ENCODE measurements at regions not wholly inside any gene's neighbourhood (a gene's known extent, or its start where the extent isn't known, plus 50 kb on each side); places are given as distances from the start of the nearest gene placed in this dataset.
"Not testable (repeated sequence)": the region's sequence is repeated elsewhere in the genome, so short reads cannot be mapped to it uniquely, and the experiment has no call there.

DNA sequence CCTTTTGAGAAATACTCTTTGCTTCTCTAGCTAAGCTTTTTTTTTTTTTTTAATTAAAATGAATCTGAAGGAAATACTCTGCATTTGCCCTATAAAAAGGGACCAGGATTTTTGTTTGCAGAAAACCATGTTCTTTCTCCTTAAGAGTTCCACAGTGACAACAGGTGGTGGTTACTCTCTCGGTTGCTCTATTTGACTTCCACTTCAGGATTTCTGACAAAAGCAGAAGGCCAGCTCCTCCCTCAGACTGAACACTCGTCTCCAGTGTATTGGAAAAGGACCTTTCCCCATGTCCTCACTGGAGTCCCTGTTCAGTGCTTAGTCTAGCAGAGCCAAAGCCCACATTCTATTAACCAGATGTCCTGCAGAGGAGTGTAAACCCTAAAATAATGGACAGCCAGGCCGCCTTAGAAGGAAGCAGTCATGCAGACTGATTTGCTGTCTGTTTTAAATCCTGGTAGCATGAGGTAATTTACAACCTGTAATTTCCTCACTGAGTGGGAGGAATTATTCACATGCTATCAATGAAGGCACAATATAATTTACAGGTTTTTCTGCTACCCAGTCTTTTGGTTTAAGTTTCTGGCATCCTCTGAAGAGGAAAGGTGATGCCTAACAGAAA is 599.3 kb downstream of the PYDC2 start:
- no peak for DNase-seq (ENCODE audit: extremely low read depth, insufficient read length)
- TF ChIP-seq, protein P1, sequence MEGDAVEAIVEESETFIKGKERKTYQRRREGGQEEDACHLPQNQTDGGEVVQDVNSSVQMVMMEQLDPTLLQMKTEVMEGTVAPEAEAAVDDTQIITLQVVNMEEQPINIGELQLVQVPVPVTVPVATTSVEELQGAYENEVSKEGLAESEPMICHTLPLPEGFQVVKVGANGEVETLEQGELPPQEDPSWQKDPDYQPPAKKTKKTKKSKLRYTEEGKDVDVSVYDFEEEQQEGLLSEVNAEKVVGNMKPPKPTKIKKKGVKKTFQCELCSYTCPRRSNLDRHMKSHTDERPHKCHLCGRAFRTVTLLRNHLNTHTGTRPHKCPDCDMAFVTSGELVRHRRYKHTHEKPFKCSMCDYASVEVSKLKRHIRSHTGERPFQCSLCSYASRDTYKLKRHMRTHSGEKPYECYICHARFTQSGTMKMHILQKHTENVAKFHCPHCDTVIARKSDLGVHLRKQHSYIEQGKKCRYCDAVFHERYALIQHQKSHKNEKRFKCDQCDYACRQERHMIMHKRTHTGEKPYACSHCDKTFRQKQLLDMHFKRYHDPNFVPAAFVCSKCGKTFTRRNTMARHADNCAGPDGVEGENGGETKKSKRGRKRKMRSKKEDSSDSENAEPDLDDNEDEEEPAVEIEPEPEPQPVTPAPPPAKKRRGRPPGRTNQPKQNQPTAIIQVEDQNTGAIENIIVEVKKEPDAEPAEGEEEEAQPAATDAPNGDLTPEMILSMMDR (IDR thresholded peaks at IDR 0.05; ENCODE audit: insufficient read depth, low read length, poor library complexity, severe bottlenecking) = no peak

DNA sequence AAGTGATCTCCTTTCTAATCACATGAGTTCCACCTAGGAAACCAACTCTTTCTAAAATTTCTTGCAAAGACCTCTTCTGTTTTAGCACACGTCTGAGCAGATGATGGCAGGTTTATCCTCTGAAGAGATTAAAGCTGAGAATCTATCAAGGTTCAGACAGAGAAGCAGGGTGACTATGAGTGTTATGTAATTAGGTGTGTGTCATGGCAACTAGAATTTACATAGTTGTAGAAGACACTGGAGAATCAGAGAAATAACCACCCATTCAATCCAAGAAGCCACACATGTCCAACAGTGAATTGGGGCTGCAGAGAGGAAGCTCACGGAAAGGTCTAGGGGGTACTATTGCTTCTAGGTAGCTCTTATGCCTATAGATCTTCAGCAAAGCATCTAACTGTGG is 600.5 kb downstream of the PYDC2 start:
- TF ChIP-seq, protein P1 (IDR thresholded peaks at IDR 0.05; ENCODE audit: insufficient read depth, low read length, poor library complexity, severe bottlenecking) = no peak
- Histone ChIP-seq H3K27me3 (replicated peaks; ENCODE audit: control insufficient read depth, insufficient read depth, low read length) (no peaks in the 10 kb centered on the region), H3K4me3 (replicated peaks; ENCODE audit: low read depth, low read length) (no peak overlapping the region), H3K36me3 (ENCODE audit: control insufficient read depth, insufficient read depth, low read length) (no peaks in the 10 kb centered on the region)
- no peak for DNase-seq (ENCODE audit: extremely low read depth, insufficient read length)

More for the DNA sequence above, 599.3 kb downstream of the PYDC2 start:
- Histone ChIP-seq H3K36me3 (ENCODE audit: control insufficient read depth, insufficient read depth, low read length) (no peaks in the 10 kb centered on the region), H3K27me3 (replicated peaks; ENCODE audit: control insufficient read depth, insufficient read depth, low read length) (no peaks in the 10 kb centered on the region), H3K4me3 (replicated peaks; ENCODE audit: low read depth, low read length) (no peak overlapping the region)

DNA sequence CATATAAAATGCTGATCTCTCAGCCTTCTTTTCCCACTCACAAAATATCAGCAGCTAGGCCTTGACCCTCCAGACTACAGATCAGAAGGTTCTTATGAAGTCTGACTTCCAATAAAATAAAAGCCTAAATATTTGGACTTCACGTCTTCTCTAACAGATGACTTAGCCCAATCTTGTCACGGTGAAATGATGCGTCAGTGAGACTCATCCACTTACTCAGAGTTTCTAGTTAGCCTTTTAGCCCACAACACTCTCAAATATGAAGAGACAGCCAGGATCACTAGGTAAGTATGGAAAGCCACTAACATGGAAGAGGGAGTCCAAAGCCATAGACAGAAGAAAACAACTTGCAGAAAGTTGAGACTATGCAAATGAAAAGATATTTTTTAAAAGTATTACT is 601.2 kb downstream of the PYDC2 start:
- no peak for DNase-seq (ENCODE audit: extremely low read depth, insufficient read length)
- TF ChIP-seq, protein P1 (IDR thresholded peaks at IDR 0.05; ENCODE audit: insufficient read depth, low read length, poor library complexity, severe bottlenecking) = no peak

DNA sequence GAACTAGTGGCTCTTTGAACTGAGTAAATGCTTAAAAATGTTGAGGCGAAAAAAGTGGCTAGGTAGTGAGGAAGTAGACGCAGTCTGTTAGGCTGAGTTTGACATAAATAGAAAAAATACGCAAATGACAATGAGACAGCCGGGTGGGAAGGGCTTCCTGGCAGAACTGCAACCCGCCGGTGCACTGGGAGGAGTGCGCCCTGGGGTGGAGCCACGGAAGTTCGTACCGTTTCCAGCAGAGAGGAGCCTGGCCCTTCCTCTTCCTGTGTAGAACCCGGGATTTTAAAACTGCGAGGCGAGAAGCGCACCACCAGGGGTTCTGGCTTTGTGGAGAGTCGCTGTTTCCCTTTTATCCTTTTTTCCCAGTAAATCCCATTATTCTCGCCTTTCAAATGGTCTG is 602.6 kb downstream of the PYDC2 start:
- H3K36me3 ChIP-seq (ENCODE audit: control insufficient read depth, insufficient read depth, low read length) = no peaks in the 10 kb centered on the region
- TF ChIP-seq, protein P1 (IDR thresholded peaks at IDR 0.05; ENCODE audit: insufficient read depth, low read length, poor library complexity, severe bottlenecking) = no peak
- no peaks in the 10 kb centered on the region for H3K27me3 ChIP-seq (replicated peaks; ENCODE audit: control insufficient read depth, insufficient read depth, low read length)
- DNase-seq (ENCODE audit: extremely low read depth, insufficient read length) = peak; percentile 66
- peak overlapping the region; percentile 50 for H3K4me3 ChIP-seq (replicated peaks; ENCODE audit: low read depth, low read length)

More for the DNA sequence above, 601.2 kb downstream of the PYDC2 start:
- Histone ChIP-seq H3K4me3 (replicated peaks; ENCODE audit: low read depth, low read length) (no peak overlapping the region), H3K27me3 (replicated peaks; ENCODE audit: control insufficient read depth, insufficient read depth, low read length) (no peaks in the 10 kb centered on the region), H3K36me3 (ENCODE audit: control insufficient read depth, insufficient read depth, low read length) (no peaks in the 10 kb centered on the region)

DNA sequence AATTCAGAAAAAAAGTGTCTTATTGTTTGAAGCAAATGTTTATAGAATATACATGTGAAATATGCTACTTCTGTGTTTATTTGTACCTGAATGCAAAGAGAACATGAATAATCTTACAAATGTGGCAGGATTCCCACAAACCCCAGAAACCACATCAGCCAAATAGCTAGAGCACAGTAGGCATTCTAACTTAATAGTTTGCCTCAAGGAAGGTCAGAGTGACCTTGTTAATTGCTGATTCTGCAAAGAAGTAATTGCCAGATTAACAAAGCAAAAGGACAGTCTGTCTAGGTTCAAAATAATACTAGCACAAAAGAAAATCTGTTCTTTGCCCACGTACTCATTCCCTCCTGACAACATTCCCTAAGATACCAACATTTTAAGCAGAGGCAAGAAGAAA is 604.0 kb downstream of the PYDC2 start:
- H3K27me3 ChIP-seq (replicated peaks; ENCODE audit: control insufficient read depth, insufficient read depth, low read length) = no peaks in the 10 kb centered on the region
- no peaks in the 10 kb centered on the region for H3K36me3 ChIP-seq (ENCODE audit: control insufficient read depth, insufficient read depth, low read length)
- no peak overlapping the region for H3K4me3 ChIP-seq (replicated peaks; ENCODE audit: low read depth, low read length)
- TF ChIP-seq, protein P1 (IDR thresholded peaks at IDR 0.05; ENCODE audit: insufficient read depth, low read length, poor library complexity, severe bottlenecking) = no peak
- DNase-seq (ENCODE audit: extremely low read depth, insufficient read length) = no peak

DNA sequence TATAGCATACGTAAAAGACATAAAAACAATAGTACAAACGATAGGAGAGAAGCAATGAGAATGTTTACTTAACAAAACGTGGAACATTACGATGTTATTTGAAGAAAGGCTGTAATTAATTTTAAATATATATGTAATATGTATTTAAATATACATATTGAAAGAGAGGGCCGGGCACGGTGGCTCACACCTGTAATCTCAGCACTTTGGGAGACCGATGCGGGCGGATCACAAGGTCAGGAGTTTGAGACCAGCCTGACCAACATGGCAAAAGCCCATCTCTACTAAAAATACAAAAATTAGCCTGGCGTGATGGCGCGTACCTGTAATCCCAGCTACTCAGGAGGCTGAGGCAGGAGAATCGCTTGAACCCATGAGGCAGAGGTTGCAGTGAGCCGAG is 605.3 kb downstream of the PYDC2 start:
- DNase-seq (ENCODE audit: extremely low read depth, insufficient read length); H3K27me3 ChIP-seq (replicated peaks; ENCODE audit: control insufficient read depth, insufficient read depth, low read length); H3K4me3 ChIP-seq (replicated peaks; ENCODE audit: low read depth, low read length); H3K36me3 ChIP-seq (ENCODE audit: control insufficient read depth, insufficient read depth, low read length): not testable (repeated sequence)

Measured in GM06990 (cell line).